B cell (primary cell): ENCODE measurements at regions not wholly inside any gene's neighbourhood (a gene's known extent, or its start where the extent isn't known, plus 50 kb on each side); places are given as distances from the start of the nearest gene placed in this dataset.

Experiments
- CTCF ChIP-seq: fragments of 200-600 bp; IDR thresholded peaks from one replicate; pipeline ENCODE4 v1.8.0; 2022; ENCODE audit warnings: antibody characterized with exemption, mild to moderate bottlenecking
- EZH2 ChIP-seq: IDR thresholded peaks from 2 replicates; pipeline ENCODE4 v1.6.1; 2012; ENCODE audit warnings: borderline replicate concordance, low read depth, mild to moderate bottlenecking, moderate library complexity, low read length; ENCODE audit not compliant: insufficient read depth, poor library complexity, severe bottlenecking

GRCh38 chr5:176743868-176744583 lies 66.3 kb upstream of the UNC5A start:
- TF ChIP-seq CTCF: no peak
- TF ChIP-seq EZH2: no peak
